Panc1 (cell line): ENCODE measurements at regions not wholly inside any gene's neighbourhood (a gene's known extent, or its start where the extent isn't known, plus 50 kb on each side); places are given as distances from the start of the nearest gene placed in this dataset.

Experiments
- REST ChIP-seq, 2 experiments: IDR thresholded peaks; 2 replicates each; pipeline ENCODE4 v1.6.1; 2011 to 2012; ENCODE audit warnings: low read depth in 2 of 2, control low read depth in 1 of 2, low read length in 1 of 2, mild to moderate bottlenecking in 1 of 2, moderate library complexity in 1 of 2; ENCODE audit not compliant: insufficient read depth in 1 of 2
- SIN3A ChIP-seq: IDR thresholded peaks from 2 replicates; pipeline ENCODE4 v1.6.1; 2012; ENCODE audit warnings: low read depth, mild to moderate bottlenecking, low read length, moderate library complexity, borderline replicate concordance; ENCODE audit not compliant: insufficient read depth
- TCF7L2 ChIP-seq: IDR thresholded peaks from 2 replicates; pipeline ENCODE4 v1.6.1; 2011; ENCODE audit warnings: mild to moderate bottlenecking, low read depth, low read length, inconsistent platforms
- TF ChIP-seq, protein P1 (sequence below): fragments of 450-650 bp; IDR thresholded peaks from 2 replicates; pipeline ENCODE4 v1.5.1; 2017; ENCODE audit warnings: mild to moderate bottlenecking

DNA sequence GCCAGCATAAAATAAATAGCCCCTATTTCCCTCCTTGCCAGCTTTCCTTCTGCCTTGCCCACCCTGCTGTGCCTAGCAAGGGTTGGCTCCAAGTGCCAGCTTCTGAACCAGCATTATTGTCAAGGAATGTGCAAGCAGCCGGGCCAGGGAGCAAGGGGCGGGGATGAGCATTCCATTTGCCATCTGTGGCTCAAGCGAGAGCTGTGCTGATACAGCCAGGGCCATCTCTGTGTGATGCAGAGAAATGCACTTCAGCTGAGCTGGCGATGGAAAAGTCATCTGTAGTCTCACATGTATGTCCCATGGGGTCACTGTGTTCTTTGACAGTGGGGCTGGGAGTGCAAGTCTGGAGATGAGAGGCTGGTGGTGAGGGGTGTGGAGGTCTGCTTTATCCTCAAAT lies 137.3 kb downstream of the SUDS3 start:
- TF ChIP-seq, protein P1, sequence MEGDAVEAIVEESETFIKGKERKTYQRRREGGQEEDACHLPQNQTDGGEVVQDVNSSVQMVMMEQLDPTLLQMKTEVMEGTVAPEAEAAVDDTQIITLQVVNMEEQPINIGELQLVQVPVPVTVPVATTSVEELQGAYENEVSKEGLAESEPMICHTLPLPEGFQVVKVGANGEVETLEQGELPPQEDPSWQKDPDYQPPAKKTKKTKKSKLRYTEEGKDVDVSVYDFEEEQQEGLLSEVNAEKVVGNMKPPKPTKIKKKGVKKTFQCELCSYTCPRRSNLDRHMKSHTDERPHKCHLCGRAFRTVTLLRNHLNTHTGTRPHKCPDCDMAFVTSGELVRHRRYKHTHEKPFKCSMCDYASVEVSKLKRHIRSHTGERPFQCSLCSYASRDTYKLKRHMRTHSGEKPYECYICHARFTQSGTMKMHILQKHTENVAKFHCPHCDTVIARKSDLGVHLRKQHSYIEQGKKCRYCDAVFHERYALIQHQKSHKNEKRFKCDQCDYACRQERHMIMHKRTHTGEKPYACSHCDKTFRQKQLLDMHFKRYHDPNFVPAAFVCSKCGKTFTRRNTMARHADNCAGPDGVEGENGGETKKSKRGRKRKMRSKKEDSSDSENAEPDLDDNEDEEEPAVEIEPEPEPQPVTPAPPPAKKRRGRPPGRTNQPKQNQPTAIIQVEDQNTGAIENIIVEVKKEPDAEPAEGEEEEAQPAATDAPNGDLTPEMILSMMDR: no peak
- TF ChIP-seq REST (IDR thresholded peaks at IDR 0.05; ENCODE audit: insufficient read depth in 1 of 2, low read depth in 2 of 2, low read length in 1 of 2) (no peak), TCF7L2 (no peak), SIN3A (no peak)
